GM19351 (cell line): ENCODE measurements at regions not wholly inside any gene's neighbourhood (a gene's known extent, or its start where the extent isn't known, plus 50 kb on each side); places are given as distances from the start of the nearest gene placed in this dataset.
"Not testable (repeated sequence)": the region's sequence is repeated elsewhere in the genome, so short reads cannot be mapped to it uniquely, and the experiment has no call there.

Experiments
- ATAC-seq: cut with Tn5 transposase; IDR thresholded peaks from one replicate; pipeline ENCODE4 v1.9.1; 2021; ENCODE audit warnings: mild to moderate bottlenecking, moderate library complexity; ENCODE audit not compliant: unreplicated experiment

- no peak for ATAC-seq
Measured at GRCh38 chr6:15081447-15081846, 164.4 kb upstream of the JARID2 start.

DNA sequence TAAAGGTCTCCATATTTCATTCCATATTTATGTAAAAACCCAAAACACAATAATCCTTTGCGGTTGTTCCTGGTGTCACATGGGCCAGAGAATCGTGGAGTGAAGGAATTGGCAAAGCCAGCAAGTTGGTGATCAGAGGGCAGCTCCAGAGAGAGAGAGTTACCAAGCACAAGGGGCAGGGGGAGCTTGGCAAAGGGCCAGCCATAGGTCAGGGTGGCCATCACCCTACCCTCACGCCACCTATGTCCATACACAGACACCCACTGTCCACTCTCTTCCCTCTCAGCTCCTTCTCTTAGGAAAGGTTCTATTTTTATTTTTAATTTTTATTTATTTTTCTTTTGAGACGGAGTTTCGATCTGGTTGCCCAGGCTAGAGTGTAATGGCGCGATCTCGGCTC, 163.2 kb upstream of the JARID2 start:
- no peak for ATAC-seq

GRCh38 chr6:15086348-15087158, 159.3 kb upstream of the JARID2 start:
- no peak for ATAC-seq

DNA sequence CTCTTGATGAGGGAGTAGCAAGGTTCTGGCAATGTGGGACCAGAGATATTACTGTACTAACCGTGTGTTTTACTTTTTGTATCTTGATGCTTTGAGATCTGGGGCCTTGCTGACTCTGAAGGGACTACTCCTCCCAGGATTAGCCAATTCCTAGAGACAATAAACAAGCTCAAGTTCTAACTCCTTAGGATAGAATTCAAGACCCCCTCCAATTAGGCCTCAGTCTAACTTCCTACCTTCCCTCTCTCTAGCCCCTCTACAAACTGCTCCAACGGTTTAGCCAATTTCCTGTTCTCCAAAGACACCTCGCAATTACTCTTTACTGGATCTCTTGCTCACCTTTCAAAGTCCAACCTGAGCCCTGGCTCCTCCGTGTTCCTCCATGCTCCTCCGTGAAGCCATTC, 158.7 kb upstream of the JARID2 start:
- ATAC-seq = no peak

DNA sequence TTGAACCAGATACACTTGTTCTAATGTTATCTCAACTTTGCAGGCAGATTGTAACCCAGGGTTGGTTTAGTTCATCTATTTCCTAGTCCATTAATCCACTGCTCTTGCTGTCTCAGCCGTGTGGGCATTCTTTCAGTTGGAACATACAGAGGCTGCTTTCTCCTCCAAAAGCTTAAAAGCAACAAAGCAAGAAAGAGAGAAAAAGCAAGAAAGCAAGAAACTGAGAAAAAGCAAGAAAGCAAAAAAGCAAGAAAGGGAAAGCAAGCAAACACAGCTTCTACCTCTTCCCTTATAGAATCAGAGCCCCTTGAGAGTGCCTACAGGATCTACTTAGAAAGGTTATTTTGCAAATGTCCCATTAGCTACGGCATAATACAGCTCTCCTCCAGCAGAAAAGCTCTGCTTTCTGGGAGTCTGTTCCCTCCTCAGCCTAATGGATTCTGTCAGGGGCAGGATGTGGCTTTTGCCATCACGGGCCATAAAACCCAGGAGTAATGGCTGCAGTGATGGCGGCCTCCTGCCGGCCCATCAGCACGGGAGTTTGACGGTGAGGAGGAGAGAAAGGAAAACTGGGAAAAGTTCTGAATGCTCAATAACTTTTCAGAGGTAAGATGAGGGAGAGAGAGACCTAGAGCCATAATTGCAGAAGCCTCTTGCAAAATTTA, 156.8 kb upstream of the JARID2 start:
- ATAC-seq = no peak

- no peak for ATAC-seq
Measured at GRCh38 chr6:15089569-15090144, 156.2 kb upstream of the JARID2 start.

DNA sequence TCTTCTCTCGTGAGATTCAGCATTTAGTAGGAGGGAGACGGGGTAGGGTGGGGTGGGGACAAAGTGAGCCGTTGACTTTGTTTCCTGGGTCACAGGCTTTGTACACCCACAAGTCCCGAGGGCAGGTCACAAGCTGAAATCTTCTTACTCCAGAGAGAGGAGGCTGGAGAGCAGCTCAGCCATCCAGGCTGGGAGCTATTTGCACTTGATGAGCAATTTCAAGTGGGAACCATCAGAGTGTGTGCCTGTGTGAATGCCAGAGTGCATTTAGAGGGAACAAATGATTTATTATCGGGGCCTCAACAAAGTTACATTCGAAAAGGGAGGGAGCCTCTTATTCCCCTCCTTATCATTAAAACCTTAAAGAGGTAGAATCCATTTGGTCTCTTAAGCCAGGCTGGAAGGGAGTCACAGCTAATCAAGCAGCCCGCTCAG, 155.7 kb upstream of the JARID2 start:
- no peak for ATAC-seq

DNA sequence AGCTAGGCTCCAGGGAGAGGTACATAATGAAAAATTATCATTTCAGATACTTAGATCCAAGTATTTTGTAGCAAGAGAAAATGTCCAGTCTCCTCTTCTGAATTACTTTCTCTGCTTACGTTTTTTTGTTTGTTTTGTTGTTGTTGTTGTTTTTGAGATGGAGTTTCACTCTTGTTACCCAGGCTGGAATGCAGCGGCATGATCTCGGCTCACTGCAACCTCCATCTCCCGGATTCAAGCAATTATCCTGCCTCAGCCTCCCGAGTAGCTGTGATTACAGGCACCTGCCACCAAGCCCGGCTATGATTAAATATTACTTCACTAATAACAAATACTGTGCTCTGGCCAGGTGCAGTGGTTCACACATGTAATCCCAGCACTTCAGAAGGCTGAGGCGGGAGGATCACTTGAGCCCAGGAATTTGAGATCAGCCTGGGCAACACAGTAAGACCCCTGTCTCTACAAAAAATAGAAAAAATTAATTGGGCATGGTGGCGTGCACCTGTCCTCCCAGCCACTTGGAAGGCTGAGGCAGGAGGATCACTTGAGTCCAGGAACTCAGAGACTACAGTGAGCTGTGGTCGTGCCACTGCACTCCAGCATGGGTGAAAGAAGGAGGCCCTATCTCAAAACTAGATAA, 155.0 kb upstream of the JARID2 start:
- no peak for ATAC-seq

GRCh38 chr6:15096894-15097837, 148.7 kb upstream of the JARID2 start:
- no peak for ATAC-seq

GRCh38 chr6:15101130-15101529, 144.7 kb upstream of the JARID2 start:
- ATAC-seq = no peak

- ATAC-seq = no peak
Measured at GRCh38 chr6:15102241-15102640, 143.6 kb upstream of the JARID2 start.

DNA sequence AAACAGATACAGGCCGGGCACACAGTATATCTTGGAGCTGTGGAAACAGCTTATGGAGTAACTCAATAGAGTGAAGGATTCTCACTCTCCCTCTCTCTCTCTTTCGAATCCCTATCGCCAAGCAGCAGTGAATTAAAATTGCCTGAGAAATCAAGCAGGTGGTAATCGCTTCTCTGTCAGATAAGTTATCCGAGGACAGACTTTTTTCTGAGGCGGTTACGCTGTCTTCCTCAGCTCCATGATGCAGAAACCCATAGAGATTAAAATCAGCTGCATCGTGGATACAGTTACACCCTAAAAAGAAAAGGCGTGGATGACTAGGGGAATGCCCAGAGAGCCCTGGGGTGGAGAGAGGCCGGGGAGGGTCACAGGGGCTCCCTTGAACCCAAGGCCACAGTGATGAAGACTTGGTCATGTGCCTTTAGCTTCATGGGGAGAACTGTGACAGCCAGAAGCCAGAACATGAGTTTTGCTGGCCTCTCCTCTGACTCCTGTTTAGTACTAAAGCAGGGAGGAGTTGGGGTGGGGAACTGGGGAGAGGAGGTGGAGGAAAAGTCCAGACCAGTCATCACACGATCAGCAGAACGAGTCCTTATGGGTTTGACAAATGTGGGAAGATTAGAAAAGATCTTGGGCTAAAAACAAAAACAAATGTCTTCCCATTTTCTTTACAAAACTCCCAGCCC, 138.8 kb upstream of the JARID2 start:
- ATAC-seq = no peak

GRCh38 chr6:15107644-15108382, 138.1 kb upstream of the JARID2 start:
- no peak for ATAC-seq

GRCh38 chr6:15108383-15108715, 137.5 kb upstream of the JARID2 start:
- ATAC-seq = no peak

DNA sequence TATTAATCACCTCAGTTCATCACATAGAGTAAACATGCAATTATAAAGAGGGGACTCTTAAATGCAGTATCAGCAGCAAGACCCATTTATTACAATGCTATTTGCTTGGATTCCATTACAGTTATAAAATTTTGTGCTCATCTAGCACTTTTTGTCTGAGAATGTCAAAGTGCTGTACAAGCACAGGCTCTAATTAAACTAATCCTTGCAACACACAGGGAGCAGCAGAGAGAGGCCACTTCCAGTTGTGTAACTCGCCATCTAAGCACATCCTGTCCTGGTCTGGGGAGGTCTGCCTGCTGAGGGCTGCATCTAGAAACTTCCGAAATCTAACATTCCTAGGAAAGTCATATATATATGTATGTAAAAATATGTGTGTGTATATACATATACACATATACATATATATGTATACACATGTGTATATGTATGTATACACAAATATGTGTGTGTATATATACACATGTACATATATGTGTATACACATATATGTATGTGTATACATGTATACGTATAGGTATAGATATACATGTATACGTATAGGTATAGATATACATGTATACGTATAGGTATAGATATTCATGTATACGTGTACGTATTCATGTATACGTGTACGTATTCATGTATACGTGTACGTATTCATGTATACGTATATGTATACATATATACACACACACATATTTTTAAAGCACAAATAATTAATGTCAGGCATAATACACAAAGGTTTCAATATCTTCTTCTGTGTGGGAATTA, 136.4 kb upstream of the JARID2 start:
- ATAC-seq = no peak

GRCh38 chr6:15110726-15111354, 135.0 kb upstream of the JARID2 start:
- no peak for ATAC-seq

DNA sequence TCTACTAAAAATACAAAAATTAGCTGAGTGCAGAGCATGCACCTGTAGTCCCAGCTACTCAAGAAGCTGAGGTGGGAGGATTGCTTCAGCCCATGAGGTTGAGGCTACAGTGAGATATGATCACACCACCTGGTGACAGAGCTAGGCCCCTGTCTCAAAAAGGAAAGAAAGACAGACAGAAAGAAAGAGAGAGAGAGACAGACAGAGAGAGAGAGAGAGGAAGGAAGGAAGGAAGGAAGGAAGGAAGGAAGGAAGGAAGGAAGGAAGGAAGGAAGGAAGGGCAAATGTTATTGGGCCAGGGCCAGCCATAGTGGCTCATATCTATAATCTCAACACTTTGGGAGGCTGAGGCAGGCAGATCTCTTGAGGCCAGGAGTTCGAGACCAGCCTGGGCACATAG, 134.3 kb upstream of the JARID2 start:
- not testable (repeated sequence) for ATAC-seq

- no peak for ATAC-seq
Measured at GRCh38 chr6:15113587-15113986, 132.3 kb upstream of the JARID2 start.
